ACHN (cell line): ENCODE measurements at regions not wholly inside any gene's neighbourhood (a gene's known extent, or its start where the extent isn't known, plus 50 kb on each side); places are given as distances from the start of the nearest gene placed in this dataset.

Experiments
- DNase-seq: peaks from one replicate; pipeline ENCODE4 v3.0.0-alpha.2; 2015
- in situ Hi-C: cut with HindIII; loops from 2 replicates; pipeline ENCODE4 v1.10.0; 2017; ENCODE audit warnings: low sequenced_read_pairs, low pct_ligation_motif_present, low pct_unique_long_range_greater_than_20kb

DNA sequence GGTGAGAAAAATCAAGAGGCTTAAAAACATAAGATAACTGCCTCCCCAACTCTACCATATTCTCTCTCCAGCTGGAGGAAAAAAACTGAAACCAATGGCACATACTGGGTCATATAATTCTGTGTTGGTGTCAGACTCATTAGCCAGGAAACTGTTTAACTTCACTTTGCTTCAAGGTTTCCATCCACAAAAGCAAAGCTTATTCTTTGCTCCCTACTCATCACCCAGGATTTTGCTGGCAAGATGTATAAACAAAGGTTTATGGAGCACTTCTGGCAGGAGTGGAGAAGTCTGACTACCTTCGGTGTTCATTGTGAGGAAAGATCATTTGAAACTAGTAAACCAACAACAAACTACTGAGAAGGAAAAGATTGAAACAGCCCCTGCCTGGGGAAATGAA is 197.5 kb upstream of the SERP2 start:
- no peak for DNase-seq
- in situ Hi-C loops, result no loop called here

DNA sequence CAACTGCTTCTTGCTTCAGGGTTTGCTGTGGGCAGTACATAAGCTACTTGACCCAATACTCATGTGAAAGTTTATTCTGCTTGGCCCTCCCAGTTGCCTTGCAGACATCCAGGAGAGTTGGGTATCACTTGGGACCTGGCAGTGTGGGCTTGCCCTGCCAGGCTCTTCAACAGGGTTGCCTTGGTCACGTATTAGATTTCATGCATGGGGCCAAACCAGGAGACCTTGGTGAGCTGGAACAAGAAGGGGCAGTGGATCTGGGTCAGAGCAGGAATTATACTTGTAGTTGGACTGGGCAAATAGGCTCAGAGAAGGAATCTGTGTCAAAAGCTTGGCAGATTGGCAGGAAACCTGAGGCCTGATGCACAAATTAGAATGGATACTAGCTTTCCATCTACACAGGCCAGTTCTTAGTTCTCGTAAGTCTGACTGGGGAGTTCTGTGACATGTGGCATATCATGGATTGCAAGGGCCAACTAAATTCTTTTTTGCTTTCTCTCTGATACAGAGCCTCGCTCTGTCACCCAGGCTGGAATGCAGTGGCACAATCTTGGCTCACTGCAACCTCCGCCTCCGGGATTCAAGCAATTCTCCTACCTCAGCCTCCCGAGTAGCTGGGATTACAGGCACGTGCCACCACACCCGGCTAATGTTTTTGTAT is 192.6 kb upstream of the SERP2 start:
- in situ Hi-C loops, result no loop called here
- DNase-seq, result no peak

DNA sequence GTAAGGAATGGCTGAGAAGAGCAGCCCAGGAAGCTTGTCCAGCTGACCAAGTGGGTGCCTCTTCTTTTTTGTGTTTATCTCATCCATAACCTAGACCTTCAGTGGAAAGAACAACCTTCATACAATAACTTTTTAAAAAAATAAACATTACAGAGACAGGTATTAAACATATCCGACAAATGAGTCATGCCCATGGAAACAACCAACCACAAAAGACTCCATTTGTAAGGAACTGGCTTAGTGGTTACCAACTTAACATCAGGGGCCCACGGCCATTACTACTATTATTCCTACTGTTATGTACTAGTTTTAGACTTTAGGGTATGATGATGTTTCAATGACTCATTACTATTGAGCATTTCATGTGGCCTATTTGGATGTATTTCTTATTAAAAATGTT is 191.7 kb upstream of the SERP2 start:
- in situ Hi-C loops, result no loop called here
- no peak for DNase-seq

DNA sequence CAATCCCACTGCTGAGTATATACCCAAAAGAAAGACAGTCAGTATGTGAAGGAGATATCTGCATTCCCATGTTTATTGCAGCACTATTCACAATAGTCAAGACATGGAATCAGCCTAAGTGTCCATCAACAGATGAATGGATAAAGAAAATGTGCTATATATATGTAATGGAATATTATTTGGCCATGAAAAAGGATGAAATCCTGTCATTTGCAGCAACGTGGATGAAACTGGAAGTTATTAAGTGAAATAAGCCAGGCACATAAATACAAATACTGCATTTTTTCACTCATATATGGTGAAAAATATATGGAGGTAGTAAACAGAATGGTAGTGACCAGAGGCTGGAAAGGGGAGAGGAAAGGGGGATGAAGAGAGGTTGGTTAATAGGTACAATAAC is 188.9 kb upstream of the SERP2 start:
- in situ Hi-C loops, result no loop called here
- no peak for DNase-seq

DNA sequence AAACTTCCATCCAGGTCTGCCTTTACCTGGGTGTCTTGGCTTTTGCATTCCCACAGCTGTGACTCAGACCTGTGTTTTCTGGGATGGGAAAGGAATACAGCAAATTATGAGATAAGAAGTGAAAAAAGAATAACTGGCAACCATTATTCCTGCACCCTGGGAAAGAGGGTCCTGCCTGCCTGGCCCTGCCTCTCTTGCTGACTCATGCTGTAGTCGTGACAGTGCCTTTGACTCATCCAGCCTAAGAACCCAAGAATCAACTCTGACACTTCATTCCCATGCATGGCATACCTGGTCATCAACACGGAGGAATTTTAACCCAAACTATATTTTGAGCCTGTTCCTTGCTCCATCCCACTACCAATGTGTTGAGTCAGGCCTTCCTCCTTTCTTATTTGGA is 185.4 kb upstream of the SERP2 start:
- DNase-seq, result peak; percentile 42
- in situ Hi-C loops, result no loop called here

DNA sequence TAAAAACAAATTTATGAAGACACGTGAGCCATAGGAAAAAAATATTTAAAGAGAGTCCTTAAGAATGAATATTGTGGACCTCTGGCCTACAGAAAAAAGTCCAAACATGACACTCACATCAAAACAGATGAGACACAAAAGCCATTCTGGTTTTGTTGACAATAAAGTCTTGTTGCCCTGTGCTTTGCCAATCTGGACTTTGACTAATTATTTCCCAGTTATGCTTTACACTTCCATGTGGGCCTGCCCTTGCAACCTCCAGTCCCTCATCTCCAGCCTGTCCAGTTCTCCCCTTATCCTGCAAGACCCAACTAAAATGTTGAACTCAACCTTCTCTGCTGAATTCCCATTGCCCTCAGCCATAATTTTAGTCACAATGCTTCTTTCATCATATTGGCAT is 184.5 kb upstream of the SERP2 start:
- in situ Hi-C loops, result no loop called here
- DNase-seq, result no peak

DNA sequence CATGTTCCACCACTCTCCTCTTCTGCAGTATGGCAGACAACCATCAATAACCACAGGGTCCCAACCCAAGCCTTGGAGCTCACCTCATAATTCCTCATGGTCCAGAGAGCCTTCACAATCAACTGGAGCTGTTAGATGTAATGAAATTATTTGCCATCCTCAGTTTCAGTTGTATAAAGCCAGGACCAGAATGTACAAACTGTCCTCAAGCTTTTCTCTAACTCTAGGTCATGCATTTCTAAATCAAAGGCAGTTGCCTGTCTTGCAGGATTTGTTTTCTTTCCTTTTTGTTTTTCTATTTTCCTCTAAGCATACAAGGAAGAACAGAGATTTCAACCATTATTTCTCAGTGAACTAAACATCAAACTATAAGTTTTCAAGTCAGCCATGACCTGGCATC is 182.5 kb upstream of the SERP2 start:
- in situ Hi-C loops, result no loop called here
- DNase-seq, result no peak

DNA sequence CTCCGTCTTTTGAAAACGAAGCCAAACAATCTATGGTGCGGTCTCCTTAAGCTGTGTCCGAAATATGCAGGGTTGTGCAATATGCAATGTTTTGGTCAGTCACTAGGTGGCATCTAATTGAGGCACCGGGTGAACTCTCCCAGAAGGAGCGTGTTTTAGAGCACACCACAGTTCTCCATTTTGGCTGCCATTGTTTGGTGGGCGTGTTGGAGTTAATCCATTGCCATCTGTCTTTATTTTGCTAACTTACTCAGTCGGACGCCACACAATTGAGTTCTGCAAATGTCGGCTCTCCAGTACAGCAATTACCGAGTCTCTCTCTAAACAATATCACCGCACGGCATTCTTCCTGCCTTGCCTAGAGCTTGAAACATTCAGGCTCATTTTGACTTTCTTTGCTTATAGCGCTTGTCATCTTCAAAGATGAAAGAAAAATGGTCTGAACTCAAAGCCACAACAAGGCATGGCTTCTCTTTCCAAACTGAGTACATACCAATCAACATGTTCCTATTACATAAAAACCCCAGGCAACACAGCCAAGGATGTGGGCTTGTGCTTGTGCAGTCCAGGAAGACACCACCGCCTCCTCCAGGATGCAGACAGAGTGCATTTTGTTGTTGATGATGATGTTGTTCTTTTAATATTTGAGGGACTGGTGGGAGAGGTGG is 182.0 kb upstream of the SERP2 start:
- peak; percentile 46 for DNase-seq
- in situ Hi-C loops, result no loop called here

DNA sequence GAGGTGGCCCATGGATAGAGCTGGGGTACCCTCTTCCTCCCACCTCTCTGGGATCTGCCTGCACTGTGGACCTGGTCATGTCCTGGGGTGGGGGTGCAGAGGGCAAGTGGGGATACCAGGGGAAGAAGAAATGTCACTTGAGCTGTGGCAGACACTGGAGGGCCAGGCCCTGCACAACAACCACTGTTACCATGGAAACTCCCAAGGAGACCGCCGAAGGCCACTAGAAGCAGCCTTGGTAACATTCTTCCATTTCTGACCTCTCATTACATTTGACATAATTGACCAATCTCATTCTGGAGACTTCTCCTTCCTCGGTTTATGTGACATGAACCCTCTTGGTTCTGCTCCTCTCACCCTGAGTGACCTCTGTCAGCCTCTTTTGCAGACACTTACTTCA is 179.9 kb upstream of the SERP2 start:
- in situ Hi-C loops, result no loop called here
- no peak for DNase-seq

DNA sequence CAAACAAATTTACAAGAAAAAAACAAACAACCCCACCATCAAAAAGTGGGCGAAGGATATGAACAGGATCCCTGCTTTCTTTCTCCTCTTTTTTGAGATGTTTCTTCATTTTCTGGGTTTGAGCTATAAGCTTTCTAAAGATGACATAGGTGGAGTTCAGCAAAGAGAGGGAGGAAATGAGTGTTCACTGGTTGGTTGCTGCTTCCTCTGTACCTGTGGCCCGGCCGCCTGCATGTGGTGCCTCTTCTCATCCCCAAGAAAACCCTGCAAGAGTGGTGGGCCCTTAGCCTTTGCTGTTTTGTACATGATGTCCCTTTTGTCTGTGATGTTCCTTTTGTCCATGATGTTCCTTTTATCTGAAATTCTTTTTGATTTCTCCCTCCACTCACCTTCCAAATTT is 178.4 kb upstream of the SERP2 start:
- in situ Hi-C loops, result no loop called here
- DNase-seq, result no peak

DNA sequence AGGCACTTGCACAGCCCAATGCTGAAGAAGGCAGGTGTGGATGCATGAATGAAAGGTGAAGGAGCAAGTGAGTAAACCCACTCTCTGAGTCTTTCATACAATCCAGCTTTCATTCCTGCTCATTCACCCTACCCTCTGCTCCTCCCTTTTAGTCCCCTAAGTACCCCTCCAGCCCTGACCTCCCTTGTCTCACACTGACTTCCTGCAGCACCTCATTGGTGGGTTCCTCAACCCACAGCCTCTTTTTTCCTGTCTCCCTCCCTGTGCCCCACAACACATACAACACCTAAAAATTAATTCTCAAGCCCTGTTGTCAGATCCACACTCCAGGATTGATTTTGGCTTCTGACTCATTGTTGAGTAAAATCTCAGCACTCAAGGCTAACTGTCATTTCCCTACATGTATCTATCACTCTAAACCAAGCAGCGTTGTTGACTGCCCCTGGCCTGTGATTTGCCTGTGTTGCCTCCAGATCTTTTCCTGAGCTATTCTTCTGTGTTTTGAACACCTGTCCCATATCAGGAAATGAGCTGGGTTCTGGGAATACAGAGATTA is 177.3 kb upstream of the SERP2 start:
- no peak for DNase-seq
- in situ Hi-C loops, result no loop called here

DNA sequence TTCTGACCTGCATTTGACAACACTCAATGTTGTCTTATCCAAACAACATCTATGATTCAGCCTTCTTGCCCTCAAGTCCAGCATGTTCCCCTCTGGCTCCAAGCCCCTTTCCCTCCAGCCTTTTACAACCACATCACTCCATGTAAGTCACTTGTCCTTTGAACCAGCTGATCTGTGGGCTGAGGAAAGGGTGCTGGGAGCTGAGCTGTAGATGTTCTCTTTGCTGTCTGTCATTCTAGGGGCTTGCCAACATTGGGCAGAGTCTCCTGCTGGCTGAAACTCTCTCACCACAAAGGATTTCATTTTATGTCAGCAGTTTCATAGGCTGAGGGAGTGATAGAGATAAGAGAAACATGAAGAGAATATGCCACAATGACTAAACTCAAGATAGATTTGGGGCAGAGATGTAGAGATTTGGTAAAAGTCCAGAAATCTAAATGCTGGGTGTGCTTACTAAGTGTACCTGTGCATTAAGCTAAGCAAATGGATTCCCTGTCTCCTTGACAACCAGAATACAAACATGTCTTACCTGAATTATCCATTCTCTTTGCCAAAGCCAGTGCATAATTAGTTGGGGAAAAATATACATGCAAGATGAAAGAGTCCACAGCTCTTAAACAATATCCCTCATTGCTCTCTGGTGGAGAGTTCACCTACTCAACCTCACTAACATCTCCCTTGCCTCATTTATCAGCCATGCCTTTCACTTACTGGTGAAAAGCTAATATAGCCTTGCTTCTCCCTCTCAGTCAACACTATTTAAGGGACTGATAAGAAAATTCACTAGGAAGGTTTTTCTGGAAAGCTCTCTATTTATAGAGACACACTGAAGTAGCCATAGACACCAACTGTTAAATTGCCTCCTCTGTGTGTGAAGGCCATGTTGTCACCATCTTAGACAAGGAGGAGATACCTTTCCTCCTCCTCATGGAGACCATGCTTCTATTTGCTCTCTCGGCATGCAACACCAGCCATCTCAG is 175.5 kb upstream of the SERP2 start:
- DNase-seq, result no peak
- in situ Hi-C loops, result no loop called here

DNA sequence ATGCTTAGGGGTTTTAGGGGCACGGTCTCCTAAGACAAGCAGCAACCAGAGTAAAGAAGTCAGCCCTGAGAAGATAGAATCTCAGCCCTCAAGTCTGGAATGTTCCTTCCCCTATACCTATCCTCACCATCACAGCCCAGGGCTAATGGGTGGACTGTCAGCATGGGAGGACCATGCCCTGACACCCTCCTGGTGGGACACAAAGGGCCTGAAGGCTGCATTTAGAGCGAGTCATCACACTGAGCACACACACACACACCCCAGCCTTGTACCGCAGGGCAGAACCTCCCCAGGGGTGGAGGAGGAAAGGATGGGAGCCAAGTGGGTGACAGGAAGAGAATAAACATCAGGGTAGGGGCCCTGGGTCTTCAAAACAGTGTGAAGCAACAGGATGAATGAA is 174.8 kb upstream of the SERP2 start:
- in situ Hi-C loops, result no loop called here

DNA sequence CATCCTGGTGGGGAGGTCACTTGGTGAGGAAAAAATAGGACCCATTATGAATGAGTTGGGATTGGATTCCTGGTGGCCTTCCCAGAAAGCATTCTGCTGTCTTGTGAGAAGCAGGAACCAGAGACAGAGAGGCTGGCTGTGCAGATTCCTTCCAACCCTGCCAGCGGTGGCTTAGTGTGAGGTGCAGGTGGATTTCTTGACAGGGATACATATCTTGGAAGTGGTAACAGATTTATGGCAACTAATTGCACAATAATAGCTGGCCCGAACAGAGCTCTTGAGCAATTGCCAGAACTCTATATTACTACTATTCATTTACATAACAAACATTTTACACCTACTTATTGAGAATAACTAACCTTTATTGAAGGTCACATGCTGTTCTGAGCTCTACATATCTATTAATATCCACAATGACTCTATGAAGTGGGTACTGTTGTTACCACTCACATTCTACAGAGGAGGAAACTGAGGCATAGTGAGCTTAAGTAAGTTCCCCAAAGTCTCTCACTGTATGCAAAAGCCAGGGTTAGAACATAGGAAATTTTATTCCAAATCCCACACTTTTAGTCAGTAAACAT is 173.9 kb upstream of the SERP2 start:
- in situ Hi-C loops, result no loop called here
- no peak for DNase-seq

More for the DNA sequence above, 174.8 kb upstream of the SERP2 start:
- DNase-seq, result no peak

DNA sequence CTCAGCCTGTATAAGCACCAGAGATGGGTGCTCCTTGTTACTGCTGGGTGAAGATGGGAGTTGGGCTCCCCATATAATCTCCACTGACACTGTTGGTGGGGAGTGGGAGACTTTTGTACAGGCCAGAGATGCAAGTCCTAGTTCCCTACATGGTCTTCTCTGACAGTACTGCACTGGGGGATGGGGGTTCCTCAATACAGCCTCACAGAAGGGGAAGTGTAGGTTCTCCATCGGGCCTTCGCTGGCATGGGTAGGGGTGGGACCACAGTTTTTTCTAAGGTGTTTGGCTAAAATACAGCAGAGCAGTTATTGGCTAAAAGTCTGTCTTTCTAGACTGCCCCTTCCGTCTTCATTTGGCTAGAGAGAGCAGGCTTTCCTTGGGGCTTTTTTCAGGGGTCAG is 167.2 kb upstream of the SERP2 start:
- DNase-seq, result no peak
- in situ Hi-C loops, result no loop called here

DNA sequence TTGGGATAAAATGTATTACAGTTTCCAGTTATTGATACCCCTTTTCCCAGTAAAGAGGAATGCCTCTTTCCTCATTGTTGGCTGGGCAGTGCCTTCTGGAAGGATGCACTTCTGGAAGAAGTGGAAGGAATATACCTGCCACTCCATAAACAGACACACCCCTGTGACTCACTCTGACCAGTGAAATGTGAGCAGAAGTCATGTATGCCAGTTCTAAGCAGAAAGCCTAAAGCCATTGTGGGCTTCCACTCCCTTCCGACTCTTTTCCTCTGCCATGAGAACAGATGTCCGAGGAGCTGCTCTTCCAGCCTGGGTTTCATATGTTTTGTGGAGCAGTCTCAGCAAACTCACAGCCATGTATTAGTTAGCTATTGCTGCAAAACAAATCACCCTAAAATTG is 166.1 kb upstream of the SERP2 start:
- in situ Hi-C loops, result no loop called here

DNA sequence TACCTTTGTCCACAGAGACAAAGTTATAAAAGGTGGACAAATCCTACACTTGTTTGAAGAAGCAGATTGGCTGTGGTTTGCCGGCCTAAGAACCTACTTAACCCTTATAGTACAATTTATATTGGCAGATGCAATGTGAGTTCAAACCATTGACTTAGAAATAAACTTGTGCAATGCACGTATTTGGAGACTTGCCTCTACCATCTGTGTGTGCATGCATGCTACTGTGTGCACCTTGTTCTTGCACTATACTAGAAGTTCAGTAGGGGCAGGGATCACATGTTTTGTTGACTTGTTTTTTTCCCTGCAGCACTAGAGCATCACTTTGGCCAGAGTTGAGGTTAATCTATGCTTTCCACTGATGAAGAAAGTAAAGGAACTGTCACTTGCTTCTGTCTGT is 163.1 kb upstream of the SERP2 start:
- in situ Hi-C loops, result no loop called here
- no peak for DNase-seq

More for the DNA sequence above, 166.1 kb upstream of the SERP2 start:
- DNase-seq, result no peak

DNA sequence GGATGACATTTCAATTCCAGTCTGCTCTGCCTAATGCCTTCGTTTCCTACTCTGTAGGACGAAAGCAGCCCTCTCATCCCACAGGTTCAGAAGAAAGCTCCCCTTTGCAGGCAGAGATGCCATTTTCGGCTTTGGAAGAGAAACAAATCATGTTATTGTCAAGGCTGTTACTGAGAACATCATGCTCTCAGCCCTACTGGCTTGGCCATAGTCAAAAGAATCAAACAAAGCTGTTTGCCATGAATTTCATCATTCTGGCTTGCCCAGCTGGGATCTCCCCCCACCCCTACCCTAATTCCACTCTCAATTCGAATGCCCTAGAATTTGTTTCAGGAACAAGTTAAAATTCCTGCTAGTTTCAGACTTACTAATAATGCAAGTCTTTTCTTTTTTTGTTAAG is 162.3 kb upstream of the SERP2 start:
- no peak for DNase-seq
- in situ Hi-C loops, result no loop called here
